ENCODE measurements at regions not wholly inside any gene's neighbourhood (a gene's known extent, or its start where the extent isn't known, plus 50 kb on each side); places are given as distances from the start of the nearest gene placed in this dataset.

GRCh38 chr11:115030166-115030565 lies 351.8 kb downstream of the NXPE2 start:
- no TSS peak for BruUV-seq (replicated peaks)
- DNase-seq (ENCODE audit: low read depth, low spot score) (no peak), ATAC-seq (no peak)
- no peak overlapping the region for H3K4me2 ChIP-seq (ENCODE audit: low read length)
- RAD21 ChIA-PET (ENCODE audit: low non-redundant PET in 1 of 2, low total read pairs in 2 of 2, uncharacterized antibody in 2 of 2, unreplicated experiment in 2 of 2): no interaction called here
- H3K36me3 ChIP-seq (ENCODE audit: control insufficient read depth in 1 of 2, insufficient read depth in 2 of 2, low read length in 2 of 2): no peaks in the 10 kb centered on the region
- H3K9ac ChIP-seq (ENCODE audit: low read length): no peak overlapping the region
- CTCF ChIA-PET: no interaction called here
- H4K20me1 ChIP-seq (ENCODE audit: insufficient read depth): no peaks in the 10 kb centered on the region
- H3K27me3 ChIP-seq (ENCODE audit: insufficient read depth, low read length): no peaks in the 10 kb centered on the region
- no peak overlapping the region for H3K27ac ChIP-seq (ENCODE audit: low read depth, low read length)
- H3K4me1 ChIP-seq (ENCODE audit: control insufficient read depth in 1 of 2, insufficient read depth in 2 of 2, low read length in 2 of 2): no peaks in the 10 kb centered on the region
- POLR2A ChIA-PET: no interaction called here
- intact Hi-C loops (cut with micrococcal nuclease): no loop called here
- no peaks in the 10 kb centered on the region for H3K79me2 ChIP-seq (ENCODE audit: insufficient read depth, low read length)
- no peak for TF ChIP-seq YY1 (IDR thresholded peaks at IDR 0.05; ENCODE audit: extremely low read depth, insufficient replicate concordance, low read depth, low read length)
- no peak for TF ChIP-seq SRF (IDR thresholded peaks at IDR 0.05; ENCODE audit: low read depth)
- TF ChIP-seq, protein P1, sequence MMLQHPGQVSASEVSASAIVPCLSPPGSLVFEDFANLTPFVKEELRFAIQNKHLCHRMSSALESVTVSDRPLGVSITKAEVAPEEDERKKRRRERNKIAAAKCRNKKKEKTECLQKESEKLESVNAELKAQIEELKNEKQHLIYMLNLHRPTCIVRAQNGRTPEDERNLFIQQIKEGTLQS (IDR thresholded peaks at IDR 0.05): no peak
- TF ChIP-seq, protein P2, sequence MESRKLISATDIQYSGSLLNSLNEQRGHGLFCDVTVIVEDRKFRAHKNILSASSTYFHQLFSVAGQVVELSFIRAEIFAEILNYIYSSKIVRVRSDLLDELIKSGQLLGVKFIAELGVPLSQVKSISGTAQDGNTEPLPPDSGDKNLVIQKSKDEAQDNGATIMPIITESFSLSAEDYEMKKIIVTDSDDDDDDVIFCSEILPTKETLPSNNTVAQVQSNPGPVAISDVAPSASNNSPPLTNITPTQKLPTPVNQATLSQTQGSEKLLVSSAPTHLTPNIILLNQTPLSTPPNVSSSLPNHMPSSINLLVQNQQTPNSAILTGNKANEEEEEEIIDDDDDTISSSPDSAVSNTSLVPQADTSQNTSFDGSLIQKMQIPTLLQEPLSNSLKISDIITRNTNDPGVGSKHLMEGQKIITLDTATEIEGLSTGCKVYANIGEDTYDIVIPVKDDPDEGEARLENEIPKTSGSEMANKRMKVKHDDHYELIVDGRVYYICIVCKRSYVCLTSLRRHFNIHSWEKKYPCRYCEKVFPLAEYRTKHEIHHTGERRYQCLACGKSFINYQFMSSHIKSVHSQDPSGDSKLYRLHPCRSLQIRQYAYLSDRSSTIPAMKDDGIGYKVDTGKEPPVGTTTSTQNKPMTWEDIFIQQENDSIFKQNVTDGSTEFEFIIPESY (IDR thresholded peaks at IDR 0.05; ENCODE audit: extremely low read depth, insufficient replicate concordance, low read length): no peak
- no peak for TF ChIP-seq SIN3A (IDR thresholded peaks at IDR 0.05; ENCODE audit: low read depth)
- TF ChIP-seq ELF1 (IDR thresholded peaks at IDR 0.05; ENCODE audit: borderline replicate concordance, low read depth): no peak
- TF ChIP-seq ZFX (IDR thresholded peaks at IDR 0.05): no peak
- no peak for TF ChIP-seq POLR2AphosphoS5 (IDR thresholded peaks at IDR 0.05; ENCODE audit: low read depth, low read length)
- TF ChIP-seq POLR2A (IDR thresholded peaks at IDR 0.05; ENCODE audit: borderline replicate concordance, extremely low read depth, insufficient read depth, insufficient read length): no peak
- TF ChIP-seq CBX3 (IDR thresholded peaks at IDR 0.05; ENCODE audit: low read depth): no peak
- no peak for TF ChIP-seq RAD21 (IDR thresholded peaks at IDR 0.05; ENCODE audit: low read depth)
- TF ChIP-seq, protein P3, sequence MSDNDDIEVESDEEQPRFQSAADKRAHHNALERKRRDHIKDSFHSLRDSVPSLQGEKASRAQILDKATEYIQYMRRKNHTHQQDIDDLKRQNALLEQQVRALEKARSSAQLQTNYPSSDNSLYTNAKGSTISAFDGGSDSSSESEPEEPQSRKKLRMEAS (IDR thresholded peaks at IDR 0.05): no peak
- TF ChIP-seq JUND (IDR thresholded peaks at IDR 0.05): no peak
- TF ChIP-seq FOSL1 (IDR thresholded peaks at IDR 0.05; ENCODE audit: low read depth): no peak
- no peak for TF ChIP-seq ZNF274 (IDR thresholded peaks at IDR 0.05; ENCODE audit: low read depth, low read length)
- TF ChIP-seq, protein P4, sequence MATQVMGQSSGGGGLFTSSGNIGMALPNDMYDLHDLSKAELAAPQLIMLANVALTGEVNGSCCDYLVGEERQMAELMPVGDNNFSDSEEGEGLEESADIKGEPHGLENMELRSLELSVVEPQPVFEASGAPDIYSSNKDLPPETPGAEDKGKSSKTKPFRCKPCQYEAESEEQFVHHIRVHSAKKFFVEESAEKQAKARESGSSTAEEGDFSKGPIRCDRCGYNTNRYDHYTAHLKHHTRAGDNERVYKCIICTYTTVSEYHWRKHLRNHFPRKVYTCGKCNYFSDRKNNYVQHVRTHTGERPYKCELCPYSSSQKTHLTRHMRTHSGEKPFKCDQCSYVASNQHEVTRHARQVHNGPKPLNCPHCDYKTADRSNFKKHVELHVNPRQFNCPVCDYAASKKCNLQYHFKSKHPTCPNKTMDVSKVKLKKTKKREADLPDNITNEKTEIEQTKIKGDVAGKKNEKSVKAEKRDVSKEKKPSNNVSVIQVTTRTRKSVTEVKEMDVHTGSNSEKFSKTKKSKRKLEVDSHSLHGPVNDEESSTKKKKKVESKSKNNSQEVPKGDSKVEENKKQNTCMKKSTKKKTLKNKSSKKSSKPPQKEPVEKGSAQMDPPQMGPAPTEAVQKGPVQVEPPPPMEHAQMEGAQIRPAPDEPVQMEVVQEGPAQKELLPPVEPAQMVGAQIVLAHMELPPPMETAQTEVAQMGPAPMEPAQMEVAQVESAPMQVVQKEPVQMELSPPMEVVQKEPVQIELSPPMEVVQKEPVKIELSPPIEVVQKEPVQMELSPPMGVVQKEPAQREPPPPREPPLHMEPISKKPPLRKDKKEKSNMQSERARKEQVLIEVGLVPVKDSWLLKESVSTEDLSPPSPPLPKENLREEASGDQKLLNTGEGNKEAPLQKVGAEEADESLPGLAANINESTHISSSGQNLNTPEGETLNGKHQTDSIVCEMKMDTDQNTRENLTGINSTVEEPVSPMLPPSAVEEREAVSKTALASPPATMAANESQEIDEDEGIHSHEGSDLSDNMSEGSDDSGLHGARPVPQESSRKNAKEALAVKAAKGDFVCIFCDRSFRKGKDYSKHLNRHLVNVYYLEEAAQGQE (IDR thresholded peaks at IDR 0.05; ENCODE audit: low read depth): no peak
- no peak for TF ChIP-seq TCF7L2 (IDR thresholded peaks at IDR 0.05; ENCODE audit: borderline replicate concordance, extremely low read depth, insufficient read depth, insufficient read length)
- no peak for TF ChIP-seq EGR1 (IDR thresholded peaks at IDR 0.05; ENCODE audit: low read depth)
- H3K4me3 ChIP-seq (replicated peaks in 1 of 2; ENCODE audit: low read depth in 1 of 2, low read length in 2 of 2): no peak overlapping the region
- no peak overlapping the region for H2AFZ ChIP-seq (ENCODE audit: low read depth, low read length, poor library complexity, severe bottlenecking)
- peaks cover 0 to 4% of the 10 kb centered on the region in 2 experiments; a peak in 2 of 4 replicates for H3K9me3 ChIP-seq (ENCODE audit: control insufficient read depth in 1 of 2, insufficient read depth in 1 of 2, low read depth in 1 of 2, low read length in 2 of 2)
- no peaks in the 10 kb centered on the region for H3K9me2 ChIP-seq (ENCODE audit: insufficient read depth)

All from HCT116 (cell line).